Kidney (tissue), 13 donors: ENCODE measurements at regions not wholly inside any gene's neighbourhood (a gene's known extent, or its start where the extent isn't known, plus 50 kb on each side); places are given as distances from the start of the nearest gene placed in this dataset.

ENCODE experiments used
- DNase-seq, 5 donors: peaks; one replicate each; pipeline ENCODE4 v3.0.0-alpha.2; 2013 to 2020
- FAIRE-seq: peaks from 2 replicates; lab custom pipeline; 2012; peaks lifted over from hg19 to GRCh38; lab: Jason Lieb, UNC
- H3K27ac ChIP-seq, 2 donors: one replicate each; pipeline ENCODE4 v1.7.0; 2013; ENCODE audit warnings: low read depth in 2 of 2, low read length in 2 of 2, inconsistent platforms in 1 of 2
- H3K27me3 ChIP-seq: one replicate; pipeline ENCODE4 v1.7.1; 2013; ENCODE audit warnings: low read length, inconsistent platforms; ENCODE audit not compliant: control insufficient read depth, insufficient read depth
- H3K36me3 ChIP-seq, 3 donors: one replicate each; pipeline versions ENCODE4 v1.7.0 to v1.7.1; 2013; ENCODE audit warnings: low read length in 3 of 3, control low read depth in 1 of 3, inconsistent platforms in 1 of 3; ENCODE audit not compliant: insufficient read depth in 3 of 3, control insufficient read depth in 2 of 3
- H3K4me1 ChIP-seq, 3 donors: one replicate each; pipeline versions ENCODE4 v1.7.0 to v1.7.1; 2013; ENCODE audit warnings: low read length in 3 of 3, inconsistent platforms in 1 of 3, low read depth in 1 of 3; ENCODE audit not compliant: control insufficient read depth in 2 of 3, insufficient read depth in 2 of 3
- H3K4me3 ChIP-seq, 3 donors: one replicate each; pipeline versions ENCODE4 v1.7.0 to v1.8.1; 2013; ENCODE audit warnings: low read length in 3 of 3, control low read depth in 1 of 3, inconsistent platforms in 1 of 3
- H3K9ac ChIP-seq, 3 donors: one replicate each; pipeline versions ENCODE4 v1.7.0 to v1.7.1; 2013; ENCODE audit warnings: low read length in 3 of 3, control low read depth in 1 of 3, inconsistent platforms in 1 of 3
- H3K9me3 ChIP-seq, 3 donors: one replicate each; pipeline versions ENCODE4 v1.7.0 to v1.7.1; 2013; ENCODE audit warnings: low read length in 3 of 3, control low read depth in 1 of 3, inconsistent platforms in 1 of 3; ENCODE audit not compliant: control insufficient read depth in 2 of 3, insufficient read depth in 1 of 3
- intact Hi-C: fragments of 100-400 bp; cut with DNase I; formaldehyde crosslinking; loops from one replicate; pipeline ENCODE4 v1.11.1; 2022
- TF ChIP-seq, protein P1 (sequence below): IDR thresholded peaks from 3 replicates; pipeline ENCODE4 v1.5.1; 2012; ENCODE audit warnings: mild to moderate bottlenecking, moderate library complexity, borderline replicate concordance; ENCODE audit not compliant: insufficient read depth; ENCODE audit errors: extremely low read depth
- donor health status: control.
- donor health status: control.
- donor health status: control.
- donor health status: control.
- donor health status: control.
- donor health status: DM: yes; HTN: yes; CAD: no.
- donor health status: Normal renal cell carcinoma (clear cell type).

- Histone ChIP-seq H3K9ac (no peak overlapping the region), H3K4me1 (no peaks in the 10 kb centered on the region), H3K9me3 (no peaks in the 10 kb centered on the region), H3K4me3 (no peak overlapping the region), H3K27me3 (no peaks in the 10 kb centered on the region), H3K27ac (no peak overlapping the region), H3K36me3 (no peaks in the 10 kb centered on the region)
- DNase-seq (no peak), FAIRE-seq (no peak)
- intact Hi-C loops: no loop called here
- TF ChIP-seq, protein P1, sequence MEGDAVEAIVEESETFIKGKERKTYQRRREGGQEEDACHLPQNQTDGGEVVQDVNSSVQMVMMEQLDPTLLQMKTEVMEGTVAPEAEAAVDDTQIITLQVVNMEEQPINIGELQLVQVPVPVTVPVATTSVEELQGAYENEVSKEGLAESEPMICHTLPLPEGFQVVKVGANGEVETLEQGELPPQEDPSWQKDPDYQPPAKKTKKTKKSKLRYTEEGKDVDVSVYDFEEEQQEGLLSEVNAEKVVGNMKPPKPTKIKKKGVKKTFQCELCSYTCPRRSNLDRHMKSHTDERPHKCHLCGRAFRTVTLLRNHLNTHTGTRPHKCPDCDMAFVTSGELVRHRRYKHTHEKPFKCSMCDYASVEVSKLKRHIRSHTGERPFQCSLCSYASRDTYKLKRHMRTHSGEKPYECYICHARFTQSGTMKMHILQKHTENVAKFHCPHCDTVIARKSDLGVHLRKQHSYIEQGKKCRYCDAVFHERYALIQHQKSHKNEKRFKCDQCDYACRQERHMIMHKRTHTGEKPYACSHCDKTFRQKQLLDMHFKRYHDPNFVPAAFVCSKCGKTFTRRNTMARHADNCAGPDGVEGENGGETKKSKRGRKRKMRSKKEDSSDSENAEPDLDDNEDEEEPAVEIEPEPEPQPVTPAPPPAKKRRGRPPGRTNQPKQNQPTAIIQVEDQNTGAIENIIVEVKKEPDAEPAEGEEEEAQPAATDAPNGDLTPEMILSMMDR: no peak
Observed at GRCh38 chrX:43267652-43268051, 388.4 kb upstream of the MAOA start.

DNA sequence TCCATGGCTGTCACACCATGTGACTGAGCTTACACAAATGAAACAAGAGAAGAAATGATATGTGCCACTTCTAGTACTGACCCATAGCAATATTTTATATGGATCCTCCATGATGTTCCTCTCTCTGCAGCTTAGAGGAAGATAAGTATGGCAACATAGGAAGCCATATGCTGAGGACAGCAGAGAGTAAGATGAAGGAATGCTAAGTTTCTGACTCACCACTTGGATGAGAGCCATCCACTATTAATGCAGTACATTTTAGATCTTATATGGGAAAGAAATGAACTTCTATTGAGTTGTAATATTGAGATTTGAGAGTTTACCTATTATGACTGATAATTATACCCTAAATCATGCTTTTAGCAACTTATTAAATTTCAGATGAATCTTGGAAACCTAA, 386.9 kb upstream of the MAOA start:
- H3K4me3 ChIP-seq: no peak overlapping the region
- H3K4me1 ChIP-seq: no peaks in the 10 kb centered on the region
- no peak overlapping the region for H3K9ac ChIP-seq
- H3K27me3 ChIP-seq: no peaks in the 10 kb centered on the region
- H3K9me3 ChIP-seq: no peaks in the 10 kb centered on the region
- FAIRE-seq: no peak
- TF ChIP-seq, protein P1: no peak
- intact Hi-C loops: no loop called here
- DNase-seq: no peak
- no peaks in the 10 kb centered on the region for H3K36me3 ChIP-seq
- no peak overlapping the region for H3K27ac ChIP-seq

DNA sequence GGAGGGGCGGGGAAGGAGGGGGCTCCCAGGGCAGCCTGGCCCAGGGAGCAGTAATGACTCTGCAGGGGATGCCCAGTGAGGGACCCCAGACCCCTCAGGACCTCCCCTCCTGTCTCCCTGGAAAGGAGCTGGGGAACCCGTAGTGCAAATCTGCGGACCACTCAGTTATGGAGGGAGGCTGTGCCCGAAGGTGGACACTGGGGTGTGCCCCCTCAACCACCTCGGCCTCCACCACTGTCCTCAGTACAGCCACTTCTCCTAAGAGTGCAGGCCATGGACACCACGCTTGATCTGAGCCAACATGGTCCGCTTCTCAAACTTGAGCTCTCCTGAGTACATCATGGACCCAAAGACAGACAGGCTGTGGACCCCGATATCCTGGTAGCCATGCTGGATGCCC, 378.2 kb upstream of the MAOA start:
- no peak for FAIRE-seq

More for the DNA sequence above, 378.2 kb upstream of the MAOA start:
- Histone ChIP-seq H3K9ac (no peak overlapping the region), H3K4me1 (no peaks in the 10 kb centered on the region), H3K9me3 (peaks cover 0 to 4% (median 0%) of the 10 kb centered on the region in 3 donors), H3K4me3 (no peak overlapping the region), H3K27ac (no peak overlapping the region), H3K36me3 (no peaks in the 10 kb centered on the region), H3K27me3 (no peaks in the 10 kb centered on the region)
- TF ChIP-seq, protein P1: no peak
- intact Hi-C loops: no loop called here
- DNase-seq: no peak
